ENCODE measurements at regions not wholly inside any gene's neighbourhood (a gene's known extent, or its start where the extent isn't known, plus 50 kb on each side); places are given as distances from the start of the nearest gene placed in this dataset.
"Not testable (repeated sequence)": the region's sequence is repeated elsewhere in the genome, so short reads cannot be mapped to it uniquely, and the experiment has no call there.

GRCh38 chr10:84862551-84862950, 534.2 kb downstream of the CCSER2 start:
- DNase-seq: no peak

GRCh38 chr10:84863675-84864074, 535.3 kb downstream of the CCSER2 start:
- no peak for DNase-seq

GRCh38 chr10:84876116-84876999, 548.0 kb downstream of the CCSER2 start:
- no peak for DNase-seq

- DNase-seq: no peak
These were observed 551.6 kb downstream of the CCSER2 start for GRCh38 chr10:84879991-84880390.

GRCh38 chr10:84881696-84882095, 553.3 kb downstream of the CCSER2 start:
- not testable (repeated sequence) for DNase-seq

- DNase-seq: no peak
These were observed 562.3 kb downstream of the CCSER2 start for GRCh38 chr10:84890706-84891105.

- DNase-seq: no peak
These were observed 563.2 kb downstream of the CCSER2 start for GRCh38 chr10:84891631-84892030.

GRCh38 chr10:84895541-84895940, 567.2 kb downstream of the CCSER2 start:
- DNase-seq: no peak

- DNase-seq: no peak
These were observed 568.5 kb downstream of the CCSER2 start for GRCh38 chr10:84896909-84897308.

- DNase-seq: no peak
These were observed 570.9 kb downstream of the CCSER2 start for GRCh38 chr10:84899268-84899667.

- no peak for DNase-seq
These were observed 571.8 kb downstream of the CCSER2 start for GRCh38 chr10:84900141-84900540.

- no peak for DNase-seq
These were observed 573.5 kb downstream of the CCSER2 start for GRCh38 chr10:84901885-84902284.

- no peak for DNase-seq
These were observed 574.2 kb downstream of the CCSER2 start for GRCh38 chr10:84902553-84902952.

- DNase-seq: no peak
These were observed 574.9 kb downstream of the CCSER2 start for GRCh38 chr10:84903320-84903719.

GRCh38 chr10:84907461-84908009, 579.1 kb downstream of the CCSER2 start:
- DNase-seq: no peak

GRCh38 chr10:84908491-84908890, 580.1 kb downstream of the CCSER2 start:
- no peak for DNase-seq

- no peak for DNase-seq
These were observed 593.3 kb downstream of the CCSER2 start for GRCh38 chr10:84921701-84922100.

- no peak for DNase-seq
These were observed 595.7 kb downstream of the CCSER2 start for GRCh38 chr10:84924131-84924530.

- DNase-seq: no peak
These were observed 597.1 kb downstream of the CCSER2 start for GRCh38 chr10:84925495-84925894.

GRCh38 chr10:84933402-84933801, 605.0 kb downstream of the CCSER2 start:
- DNase-seq: no peak

- DNase-seq: no peak
These were observed 607.4 kb downstream of the CCSER2 start for GRCh38 chr10:84935772-84936171.

GRCh38 chr10:84938117-84938905, 609.9 kb downstream of the CCSER2 start:
- no peak for DNase-seq

- no peak for DNase-seq
These were observed 615.2 kb downstream of the CCSER2 start for GRCh38 chr10:84943541-84943940.

- no peak for DNase-seq
These were observed 615.8 kb downstream of the CCSER2 start for GRCh38 chr10:84944187-84944586.

All from stimulated activated CD4-positive, alpha-beta T cell treated with anti-CD3 and anti-CD28 coated beads, Interleukin-12 subunit alpha, Interleukin-12 subunit beta, amount 100 ng/mL, for 4 hours (primary cell).